Naive thymus-derived CD8-positive, alpha-beta T cell (primary cell): ENCODE measurements at regions not wholly inside any gene's neighbourhood (a gene's known extent, or its start where the extent isn't known, plus 50 kb on each side); places are given as distances from the start of the nearest gene placed in this dataset.

Experiments
- ATAC-seq, 2 donors: fragments of 150-1000 bp; cut with Tn5 transposase in 1 of 2; sonication (Bioruptor Pico), chemical (Tn5 transposase) in 1 of 2; 1 replicate in 1 of 2; 2 replicates in 1 of 2; pipeline ENCODE4 v1.10.0; 2021; ENCODE audit warnings: mild to moderate bottlenecking in 2 of 2, moderate library complexity in 2 of 2
- POLR2A ChIA-PET: fragments of 350-600 bp; sonication (Branson Sonifier 250); formaldehyde crosslinking; loops from one replicate; lab custom pipeline; 2021; ENCODE audit warnings: antibody characterized with exemption; lab: Charles Lee
- DNase-seq, 10 donors: peaks; one replicate each; pipeline versions ENCODE4 v3.0.0 to v3.0.0-alpha.2; 2020 to 2022
- H3K27ac Mint-ChIP-seq, 10 donors: one replicate each; pipeline ENCODE4 v1.8.0; 2020 to 2022; ENCODE audit warnings: mild to moderate bottlenecking in 10 of 10, mixed read lengths in 10 of 10, moderate library complexity in 4 of 10, inconsistent platforms in 1 of 10
- H3K27me3 Mint-ChIP-seq, 5 donors: one replicate each; pipeline ENCODE4 v1.8.0; 2021 to 2022; ENCODE audit warnings: mixed read lengths in 5 of 5
- H3K36me3 Mint-ChIP-seq, 3 donors: one replicate each; pipeline ENCODE4 v1.8.0; 2020 to 2022; ENCODE audit warnings: mixed read lengths in 3 of 3, mild to moderate bottlenecking in 2 of 3, inconsistent platforms in 1 of 3
- H3K4me1 Mint-ChIP-seq, 4 donors: one replicate each; pipeline ENCODE4 v1.8.0; 2021 to 2022; ENCODE audit warnings: mixed read lengths in 4 of 4
- H3K4me3 Mint-ChIP-seq, 10 donors: one replicate each; pipeline ENCODE4 v1.8.0; 2020 to 2022; ENCODE audit warnings: mild to moderate bottlenecking in 10 of 10, mixed read lengths in 10 of 10, moderate library complexity in 6 of 10, inconsistent platforms in 1 of 10
- H3K9me3 Mint-ChIP-seq, 9 donors: one replicate each; pipeline ENCODE4 v1.8.0; 2020 to 2022; ENCODE audit warnings: mixed read lengths in 9 of 9, mild to moderate bottlenecking in 3 of 9, inconsistent platforms in 1 of 9, moderate library complexity in 1 of 9

DNA sequence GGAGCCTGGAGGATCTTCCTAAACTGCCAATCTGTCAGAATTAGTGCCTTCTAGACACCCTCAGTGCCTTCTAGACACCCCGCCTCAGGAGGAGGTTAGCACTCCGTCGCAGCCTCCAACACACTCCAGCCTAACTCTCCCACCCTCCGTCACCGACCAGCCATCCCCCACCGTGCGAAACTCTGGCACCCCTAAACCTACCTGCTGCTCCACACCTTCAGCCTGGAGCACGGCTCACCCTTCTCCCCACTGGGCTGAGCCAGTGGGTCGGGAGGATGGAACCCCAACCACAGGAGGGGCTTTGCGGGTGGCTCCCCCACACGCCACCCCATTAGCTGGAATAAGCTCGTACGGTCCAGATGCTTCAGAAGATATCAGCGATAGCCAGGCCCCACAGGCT is 468.9 kb upstream of the HS6ST1 start:
- Mint-ChIP-seq H3K9me3 (peaks cover 0 to 10% (median 0%) of the 10 kb centered on the region in 9 donors), H3K4me3 (no peak overlapping the region), H3K36me3 (no peaks in the 10 kb centered on the region), H3K27me3 (peaks cover 0 to 6% (median 0%) of the 10 kb centered on the region in 5 donors), H3K4me1 (peaks cover 0 to 3% (median under 1%) of the 10 kb centered on the region in 4 donors), H3K27ac (no peak overlapping the region)
- ATAC-seq (no peak), DNase-seq (no peak)
- POLR2A ChIA-PET = no interaction called here

DNA sequence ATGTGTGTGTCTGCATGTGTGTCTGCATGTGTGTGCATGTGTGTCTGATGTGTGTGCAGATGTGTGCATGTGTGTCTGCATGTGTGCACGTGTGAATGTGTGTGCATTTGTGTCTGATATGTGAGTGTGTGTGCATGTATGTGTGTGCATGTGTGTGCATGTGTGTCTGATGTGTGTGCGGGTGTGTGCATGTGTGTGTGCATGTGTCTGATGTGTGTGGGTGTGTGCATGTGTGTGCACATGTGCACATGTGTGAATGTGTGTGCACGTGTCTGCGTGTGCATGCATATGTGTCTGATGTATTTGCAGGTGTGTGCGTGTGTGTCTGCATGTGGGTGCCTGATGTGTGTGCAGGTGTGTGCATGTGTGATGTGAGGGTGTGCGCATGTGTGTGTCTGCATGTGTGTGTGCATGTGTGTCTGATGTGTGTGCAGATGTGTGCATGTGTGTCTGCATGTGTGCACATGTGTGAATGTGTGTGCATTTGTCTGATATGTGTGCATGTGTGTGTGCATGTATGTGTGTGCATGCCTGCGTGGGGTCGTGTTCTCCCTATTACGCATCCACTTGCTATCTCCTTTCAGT is 470.1 kb upstream of the HS6ST1 start:
- POLR2A ChIA-PET = no interaction called here
- ATAC-seq (no peak), DNase-seq (no peak)

DNA sequence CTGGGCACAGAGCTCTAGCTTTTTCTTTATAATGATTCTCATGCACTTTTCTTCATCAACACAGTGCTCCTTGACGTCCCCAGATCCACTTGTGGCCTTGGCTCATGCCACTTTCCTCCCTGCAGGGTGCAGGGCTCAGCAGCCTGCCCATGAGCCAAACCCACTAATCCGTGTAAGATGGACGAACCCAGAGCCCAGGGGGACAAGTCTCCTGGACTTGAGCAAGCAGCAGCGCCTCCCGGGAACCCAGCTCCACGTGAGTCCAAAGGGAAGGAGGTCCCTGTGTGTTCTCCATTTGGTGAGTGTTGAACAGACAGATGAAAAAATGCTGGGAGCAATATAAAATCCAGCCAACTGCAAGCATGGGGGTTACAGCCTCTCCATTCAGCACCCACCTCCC is 470.6 kb upstream of the HS6ST1 start:
- Mint-ChIP-seq H3K36me3 (no peaks in the 10 kb centered on the region), H3K27me3 (peaks cover 0 to 3% (median 0%) of the 10 kb centered on the region in 5 donors), H3K4me3 (no peak overlapping the region), H3K4me1 (peaks cover 0 to 3% (median under 1%) of the 10 kb centered on the region in 4 donors), H3K9me3 (peaks cover 0 to 10% (median 0%) of the 10 kb centered on the region in 9 donors), H3K27ac (no peak overlapping the region)
- DNase-seq (no peak), ATAC-seq (no peak)
- POLR2A ChIA-PET = no interaction called here

More for the DNA sequence above, 470.1 kb upstream of the HS6ST1 start:
- Mint-ChIP-seq H3K27me3 (peaks cover 0 to 3% (median 0%) of the 10 kb centered on the region in 5 donors), H3K27ac (no peak overlapping the region), H3K4me1 (peaks cover 0 to 3% (median under 1%) of the 10 kb centered on the region in 4 donors), H3K36me3 (no peaks in the 10 kb centered on the region), H3K4me3 (no peak overlapping the region), H3K9me3 (peaks cover 0 to 10% (median 0%) of the 10 kb centered on the region in 9 donors)

DNA sequence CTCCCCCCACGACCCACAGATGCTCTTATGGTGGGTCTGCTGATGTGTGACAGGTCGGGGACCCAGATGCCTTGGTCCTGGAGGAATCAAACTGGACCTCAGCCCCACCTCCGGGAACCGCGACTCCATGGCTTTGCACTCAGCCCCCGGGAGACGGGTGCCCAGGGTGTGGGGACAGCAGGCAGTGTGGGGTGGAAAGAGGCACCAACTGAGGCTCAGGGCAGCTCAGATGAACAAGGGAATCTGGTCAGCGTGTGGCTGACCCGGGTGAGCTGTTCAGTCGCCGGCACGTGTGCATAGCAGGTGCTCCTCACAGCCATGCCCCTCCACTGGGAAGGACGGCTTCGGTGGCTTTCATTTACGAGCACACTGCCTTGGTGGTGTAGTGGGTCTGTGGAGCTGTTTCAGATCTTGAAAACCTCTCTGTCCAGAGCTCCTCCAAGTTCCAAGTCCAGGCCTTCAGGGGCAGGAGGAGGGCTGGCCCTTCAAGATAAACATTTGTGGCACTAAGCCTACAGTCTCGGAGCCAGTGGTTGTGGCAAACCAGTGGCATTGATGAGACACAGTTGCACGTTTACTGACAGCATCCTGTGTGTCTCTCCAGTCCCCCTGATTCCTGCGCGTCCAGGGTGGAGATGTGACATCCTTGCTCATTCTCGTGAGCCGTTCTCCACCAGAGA is 471.2 kb upstream of the HS6ST1 start:
- peaks cover 0 to 4% (median 0%) of the 10 kb centered on the region in 5 donors for H3K27me3 Mint-ChIP-seq
- no peaks in the 10 kb centered on the region for H3K36me3 Mint-ChIP-seq
- POLR2A ChIA-PET = no interaction called here
- DNase-seq (no peak), ATAC-seq (no peak)
- peaks cover 0 to 2% (median 0%) of the 10 kb centered on the region in 4 donors for H3K4me1 Mint-ChIP-seq
- H3K4me3 Mint-ChIP-seq = no peak overlapping the region
- peaks cover 0 to 10% (median 0%) of the 10 kb centered on the region in 9 donors for H3K9me3 Mint-ChIP-seq
- no peak overlapping the region for H3K27ac Mint-ChIP-seq

GRCh38 chr2:128790541-128791001 is 471.9 kb upstream of the HS6ST1 start:
- POLR2A ChIA-PET = no interaction called here
- DNase-seq (no peak), ATAC-seq (no peak)
- peaks cover 0 to 4% (median 0%) of the 10 kb centered on the region in 5 donors for H3K27me3 Mint-ChIP-seq
- no peak overlapping the region for H3K4me3 Mint-ChIP-seq
- H3K4me1 Mint-ChIP-seq = peaks cover 0 to 2% (median 0%) of the 10 kb centered on the region in 4 donors
- no peak overlapping the region for H3K27ac Mint-ChIP-seq
- H3K36me3 Mint-ChIP-seq = no peaks in the 10 kb centered on the region
- peaks cover 0 to 10% (median 0%) of the 10 kb centered on the region in 9 donors for H3K9me3 Mint-ChIP-seq

DNA sequence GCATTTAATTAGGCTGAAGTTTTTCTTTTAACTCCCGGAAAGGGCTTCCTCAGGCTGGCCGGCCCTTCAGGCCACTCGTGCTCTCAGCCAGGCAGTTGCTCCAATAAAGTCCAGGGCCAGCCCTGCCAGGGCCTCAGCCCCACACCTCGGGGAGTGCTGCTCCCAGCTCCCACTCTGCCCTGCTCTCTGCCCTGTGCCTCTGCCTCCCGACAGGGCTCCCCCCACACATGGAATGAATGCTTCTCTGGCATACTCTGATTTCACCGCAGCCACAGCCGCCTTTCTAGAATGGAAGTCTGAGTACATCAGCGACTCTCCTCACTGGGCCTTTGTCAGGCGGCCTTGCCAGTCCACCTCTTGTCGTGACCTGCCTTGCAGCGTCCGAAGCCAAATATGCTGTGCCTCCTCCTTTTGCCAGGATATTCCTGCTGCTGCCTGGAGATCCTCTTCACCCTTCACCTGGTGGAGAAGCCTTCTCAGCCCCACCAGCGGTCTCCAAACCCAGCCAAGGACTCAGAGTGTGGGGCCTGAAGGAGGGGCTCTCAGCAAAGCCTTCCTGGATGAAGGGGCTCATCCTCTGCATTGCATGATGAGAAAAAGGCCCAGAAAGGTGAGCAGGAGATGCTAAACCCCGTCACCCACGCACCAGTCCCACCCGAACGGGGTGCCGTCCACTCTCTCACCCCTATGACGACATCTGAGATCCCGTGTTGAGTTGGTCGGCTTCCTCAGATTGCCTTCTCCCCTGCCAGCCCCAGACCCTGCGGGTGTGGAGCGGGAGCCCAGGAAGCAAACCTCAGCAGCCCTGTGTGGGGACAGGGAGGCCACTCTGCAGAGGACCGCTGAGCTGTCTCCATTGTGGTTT is 472.7 kb upstream of the HS6ST1 start:
- POLR2A ChIA-PET = no interaction called here
- DNase-seq = no peak
- no peak overlapping the region for H3K27ac Mint-ChIP-seq

GRCh38 chr2:128791985-128792320 is 473.3 kb upstream of the HS6ST1 start:
- Mint-ChIP-seq H3K27me3 (peaks cover 0 to 4% (median 0%) of the 10 kb centered on the region in 5 donors), H3K27ac (no peak overlapping the region), H3K9me3 (peaks cover 0 to 10% (median 0%) of the 10 kb centered on the region in 9 donors), H3K4me1 (peaks cover 0 to 2% (median 0%) of the 10 kb centered on the region in 4 donors), H3K36me3 (no peaks in the 10 kb centered on the region), H3K4me3 (no peak overlapping the region)
- POLR2A ChIA-PET = no interaction called here
- ATAC-seq = no peak
- DNase-seq = no peak

More for the DNA sequence above, 472.7 kb upstream of the HS6ST1 start:
- peaks cover 0 to 10% (median 0%) of the 10 kb centered on the region in 9 donors for H3K9me3 Mint-ChIP-seq
- ATAC-seq = no peak
- peaks cover 0 to 4% (median 0%) of the 10 kb centered on the region in 5 donors for H3K27me3 Mint-ChIP-seq
- peaks cover 0 to 2% (median 0%) of the 10 kb centered on the region in 4 donors for H3K4me1 Mint-ChIP-seq
- no peak overlapping the region for H3K4me3 Mint-ChIP-seq
- no peaks in the 10 kb centered on the region for H3K36me3 Mint-ChIP-seq

DNA sequence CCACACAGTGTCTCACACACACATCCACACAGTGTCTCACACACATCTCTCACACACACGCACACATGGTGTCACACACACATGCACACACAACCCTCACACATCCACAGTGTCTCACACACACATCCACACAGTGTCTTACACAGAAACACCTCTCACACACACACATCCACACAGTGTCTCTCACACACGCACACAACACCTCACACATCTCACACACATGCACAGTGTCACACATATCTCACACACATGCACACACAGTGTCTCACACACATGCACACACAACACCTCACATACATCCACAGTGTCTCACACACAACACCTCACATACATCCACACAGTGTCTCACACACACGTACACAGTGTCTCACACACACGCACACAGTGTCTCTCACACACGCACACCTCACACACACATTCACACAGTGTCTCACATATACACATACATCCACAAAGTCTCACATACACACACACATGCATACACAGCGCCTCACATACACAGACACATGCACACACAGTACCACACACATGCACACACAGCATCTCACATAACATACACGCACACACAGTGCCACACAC is 473.9 kb upstream of the HS6ST1 start:
- Mint-ChIP-seq H3K36me3 (no peaks in the 10 kb centered on the region), H3K27me3 (peaks cover 0 to 4% (median 0%) of the 10 kb centered on the region in 5 donors), H3K4me3 (no peak overlapping the region), H3K27ac (no peak overlapping the region), H3K9me3 (peaks cover 0 to 10% (median 0%) of the 10 kb centered on the region in 9 donors), H3K4me1 (peaks cover 0 to 2% (median 0%) of the 10 kb centered on the region in 4 donors)
- no peak for ATAC-seq
- POLR2A ChIA-PET = no interaction called here
- DNase-seq = no peak

DNA sequence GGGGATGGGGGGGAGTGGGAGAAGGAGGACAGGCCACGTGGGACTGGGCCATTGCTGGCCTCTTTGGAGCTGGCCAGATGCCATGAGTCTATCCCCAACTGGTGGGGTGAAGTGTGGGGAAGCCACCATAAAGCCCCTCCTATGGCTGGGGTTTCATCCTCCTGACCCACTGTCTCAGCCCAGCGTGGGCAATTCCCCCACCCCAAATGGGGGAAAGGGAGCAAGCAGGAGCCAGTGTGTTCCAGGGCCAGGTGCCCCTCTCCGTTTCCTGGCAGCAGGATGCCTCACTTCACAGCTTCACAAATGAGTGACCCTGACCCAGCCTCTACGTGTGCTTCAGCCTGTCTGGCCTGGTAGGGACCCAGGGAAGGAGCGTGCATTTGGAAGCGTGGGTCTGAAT is 474.7 kb upstream of the HS6ST1 start:
- Mint-ChIP-seq H3K36me3 (no peaks in the 10 kb centered on the region), H3K4me3 (no peak overlapping the region), H3K27ac (no peak overlapping the region), H3K4me1 (peaks cover 0 to 2% (median 0%) of the 10 kb centered on the region in 4 donors), H3K9me3 (peaks cover 0 to 5% (median 0%) of the 10 kb centered on the region in 9 donors), H3K27me3 (peaks cover 0 to 4% (median 0%) of the 10 kb centered on the region in 5 donors)
- DNase-seq = no peak
- POLR2A ChIA-PET = no interaction called here
- ATAC-seq = no peak

DNA sequence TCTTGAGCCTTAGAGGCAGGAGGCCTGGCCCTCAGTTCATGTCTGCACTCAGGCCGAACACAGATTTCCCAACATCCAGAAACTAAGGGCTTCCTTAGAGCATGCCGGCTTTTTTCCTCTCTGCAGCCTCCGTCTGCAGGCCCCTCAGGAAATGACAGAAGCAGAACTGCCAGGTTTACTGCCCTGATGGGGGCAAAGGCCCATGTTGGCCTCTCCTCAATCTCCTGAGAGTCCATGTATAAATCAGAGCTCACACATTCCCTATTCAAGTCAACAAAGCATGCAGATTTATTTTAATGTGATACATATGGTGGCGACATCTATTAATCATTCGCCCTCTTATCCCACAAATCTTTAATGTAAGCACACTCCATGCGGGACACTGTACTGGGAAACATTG is 475.6 kb upstream of the HS6ST1 start:
- no peaks in the 10 kb centered on the region for H3K9me3 Mint-ChIP-seq
- H3K4me1 Mint-ChIP-seq = peaks cover 0 to 2% (median 0%) of the 10 kb centered on the region in 4 donors
- DNase-seq = no peak
- no peaks in the 10 kb centered on the region for H3K36me3 Mint-ChIP-seq
- POLR2A ChIA-PET = no interaction called here
- no peak overlapping the region for H3K27ac Mint-ChIP-seq
- H3K27me3 Mint-ChIP-seq = peaks cover 0 to 2% (median 0%) of the 10 kb centered on the region in 5 donors
- no peak overlapping the region for H3K4me3 Mint-ChIP-seq
- ATAC-seq = no peak

GRCh38 chr2:128796321-128796720 is 477.7 kb upstream of the HS6ST1 start:
- POLR2A ChIA-PET = no interaction called here
- ATAC-seq (no peak), DNase-seq (no peak)
- Mint-ChIP-seq H3K9me3 (no peaks in the 10 kb centered on the region), H3K4me3 (no peak overlapping the region), H3K27me3 (peaks cover 0 to 2% (median 0%) of the 10 kb centered on the region in 5 donors), H3K36me3 (no peaks in the 10 kb centered on the region), H3K4me1 (no peaks in the 10 kb centered on the region), H3K27ac (no peak overlapping the region)

GRCh38 chr2:128797092-128797491 is 478.4 kb upstream of the HS6ST1 start:
- DNase-seq (no peak), ATAC-seq (no peak)
- no peaks in the 10 kb centered on the region for H3K9me3 Mint-ChIP-seq
- H3K4me3 Mint-ChIP-seq = no peak overlapping the region
- H3K27me3 Mint-ChIP-seq = peaks cover 0 to 2% (median 0%) of the 10 kb centered on the region in 5 donors
- H3K27ac Mint-ChIP-seq = no peak overlapping the region
- POLR2A ChIA-PET = no interaction called here
- H3K36me3 Mint-ChIP-seq = no peaks in the 10 kb centered on the region
- H3K4me1 Mint-ChIP-seq = no peaks in the 10 kb centered on the region
